ENCODE measurements at regions not wholly inside any gene's neighbourhood (a gene's known extent, or its start where the extent isn't known, plus 50 kb on each side); places are given as distances from the start of the nearest gene placed in this dataset.
A peak's percentile ranks its signal among the peaks of the same experiment; 100 is the strongest.

DNA sequence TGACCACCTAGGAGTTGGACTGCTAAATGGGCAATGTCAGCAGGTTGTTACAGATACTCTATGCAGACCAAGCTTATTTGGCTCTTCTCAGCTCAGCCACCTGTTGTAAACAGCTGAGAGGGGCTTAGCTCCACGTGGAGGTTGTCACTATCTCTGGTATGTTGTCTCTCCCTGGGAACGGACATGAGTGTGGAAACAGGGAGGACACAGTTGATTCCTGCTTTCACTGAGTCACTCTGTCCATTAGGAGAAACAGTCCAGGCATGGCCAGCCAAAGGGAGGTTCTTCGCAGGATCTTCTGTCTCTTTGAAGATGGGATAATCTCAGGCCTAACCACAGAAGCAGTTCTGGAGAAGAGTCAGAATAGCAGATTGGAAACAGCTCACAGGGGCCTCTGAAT lies 121.2 kb downstream of the PALM2AKAP2 start:
- no peak overlapping the region for H3K27ac Mint-ChIP-seq
- CTCF ChIA-PET = interaction anchor here (1.0 kb wide), 1 partner anchor 283 kb away, joined by 4 read pairs; no protein-coding TSS in a partner anchor
- no peak for ATAC-seq

DNA sequence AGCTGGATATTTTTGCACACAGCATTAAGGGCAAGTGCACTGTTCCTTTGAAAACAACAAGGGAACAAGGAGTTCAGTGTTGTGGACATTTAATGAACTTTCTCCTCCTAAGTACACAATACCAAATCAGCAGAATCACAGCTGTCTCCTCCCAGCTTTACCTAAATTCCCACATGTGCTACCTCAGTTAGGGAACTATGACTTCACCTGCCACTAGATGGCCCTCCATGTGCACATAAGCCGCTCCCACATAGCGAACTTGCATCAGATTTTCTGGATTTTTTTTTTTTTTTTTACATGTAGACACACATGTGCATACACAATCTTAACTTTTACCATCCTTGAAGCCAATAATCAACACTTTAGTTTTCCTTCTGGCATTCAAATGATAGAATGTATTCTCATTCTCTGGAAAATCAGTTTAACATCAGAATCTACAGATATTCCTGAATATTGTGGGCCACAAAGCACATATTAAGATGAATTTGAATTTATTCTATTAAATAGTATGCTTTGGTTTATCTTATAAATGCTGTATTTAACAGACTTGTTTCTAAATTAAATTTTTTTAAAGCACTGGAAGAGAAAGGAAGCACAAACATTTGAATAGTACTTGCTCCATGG lies 123.6 kb downstream of the PALM2AKAP2 start:
- no peaks in the 10 kb centered on the region for H3K27me3 Mint-ChIP-seq (ENCODE audit: low read depth)
- DNase-seq (ENCODE audit: low spot score) (peak; percentile 59), ATAC-seq (peak; percentile 87)
- TF ChIP-seq GABPB1 (CRISPR knock-in tag; IDR thresholded peaks at IDR 0.05) (peak; percentile 95), TEAD1 (CRISPR knock-in tag; IDR thresholded peaks at IDR 0.05) (no peak)
- TF ChIP-seq, protein P1, sequence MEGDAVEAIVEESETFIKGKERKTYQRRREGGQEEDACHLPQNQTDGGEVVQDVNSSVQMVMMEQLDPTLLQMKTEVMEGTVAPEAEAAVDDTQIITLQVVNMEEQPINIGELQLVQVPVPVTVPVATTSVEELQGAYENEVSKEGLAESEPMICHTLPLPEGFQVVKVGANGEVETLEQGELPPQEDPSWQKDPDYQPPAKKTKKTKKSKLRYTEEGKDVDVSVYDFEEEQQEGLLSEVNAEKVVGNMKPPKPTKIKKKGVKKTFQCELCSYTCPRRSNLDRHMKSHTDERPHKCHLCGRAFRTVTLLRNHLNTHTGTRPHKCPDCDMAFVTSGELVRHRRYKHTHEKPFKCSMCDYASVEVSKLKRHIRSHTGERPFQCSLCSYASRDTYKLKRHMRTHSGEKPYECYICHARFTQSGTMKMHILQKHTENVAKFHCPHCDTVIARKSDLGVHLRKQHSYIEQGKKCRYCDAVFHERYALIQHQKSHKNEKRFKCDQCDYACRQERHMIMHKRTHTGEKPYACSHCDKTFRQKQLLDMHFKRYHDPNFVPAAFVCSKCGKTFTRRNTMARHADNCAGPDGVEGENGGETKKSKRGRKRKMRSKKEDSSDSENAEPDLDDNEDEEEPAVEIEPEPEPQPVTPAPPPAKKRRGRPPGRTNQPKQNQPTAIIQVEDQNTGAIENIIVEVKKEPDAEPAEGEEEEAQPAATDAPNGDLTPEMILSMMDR (IDR thresholded peaks at IDR 0.05) = peak; percentile 62
- POLR2A ChIA-PET = interaction anchor here (0.7 kb wide), 3 partner anchors 72 to 337 kb away, joined by 3 to 4 read pairs (median 4); no protein-coding TSS in a partner anchor
- H3K36me3 Mint-ChIP-seq = no peaks in the 10 kb centered on the region
- no peaks in the 10 kb centered on the region for H3K9me3 Mint-ChIP-seq
- no peak overlapping the region for H3K4me3 Mint-ChIP-seq
- no peak overlapping the region for H3K27ac Mint-ChIP-seq
- CTCF ChIA-PET = interaction anchor here (0.5 to 2.5 kb wide), 52 partner anchors 9 to 785 kb away, joined by 3 to 27 read pairs (median 4); no protein-coding TSS in a partner anchor
- peaks cover 12% of the 10 kb centered on the region for H3K4me1 Mint-ChIP-seq

More for the DNA sequence above, 121.2 kb downstream of the PALM2AKAP2 start:
- POLR2A ChIA-PET = no interaction called here
- H3K4me3 Mint-ChIP-seq = no peak overlapping the region
- H3K9me3 Mint-ChIP-seq = no peaks in the 10 kb centered on the region
- no peaks in the 10 kb centered on the region for H3K36me3 Mint-ChIP-seq
- no peaks in the 10 kb centered on the region for H3K4me1 Mint-ChIP-seq
- no peak for DNase-seq (ENCODE audit: low spot score)
- TF ChIP-seq, protein P2, sequence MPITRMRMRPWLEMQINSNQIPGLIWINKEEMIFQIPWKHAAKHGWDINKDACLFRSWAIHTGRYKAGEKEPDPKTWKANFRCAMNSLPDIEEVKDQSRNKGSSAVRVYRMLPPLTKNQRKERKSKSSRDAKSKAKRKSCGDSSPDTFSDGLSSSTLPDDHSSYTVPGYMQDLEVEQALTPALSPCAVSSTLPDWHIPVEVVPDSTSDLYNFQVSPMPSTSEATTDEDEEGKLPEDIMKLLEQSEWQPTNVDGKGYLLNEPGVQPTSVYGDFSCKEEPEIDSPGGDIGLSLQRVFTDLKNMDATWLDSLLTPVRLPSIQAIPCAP (CRISPR knock-in tag; IDR thresholded peaks at IDR 0.05) = no peak
- TF ChIP-seq, protein P3, sequence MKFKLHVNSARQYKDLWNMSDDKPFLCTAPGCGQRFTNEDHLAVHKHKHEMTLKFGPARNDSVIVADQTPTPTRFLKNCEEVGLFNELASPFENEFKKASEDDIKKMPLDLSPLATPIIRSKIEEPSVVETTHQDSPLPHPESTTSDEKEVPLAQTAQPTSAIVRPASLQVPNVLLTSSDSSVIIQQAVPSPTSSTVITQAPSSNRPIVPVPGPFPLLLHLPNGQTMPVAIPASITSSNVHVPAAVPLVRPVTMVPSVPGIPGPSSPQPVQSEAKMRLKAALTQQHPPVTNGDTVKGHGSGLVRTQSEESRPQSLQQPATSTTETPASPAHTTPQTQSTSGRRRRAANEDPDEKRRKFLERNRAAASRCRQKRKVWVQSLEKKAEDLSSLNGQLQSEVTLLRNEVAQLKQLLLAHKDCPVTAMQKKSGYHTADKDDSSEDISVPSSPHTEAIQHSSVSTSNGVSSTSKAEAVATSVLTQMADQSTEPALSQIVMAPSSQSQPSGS (CRISPR knock-in tag; IDR thresholded peaks at IDR 0.05; ENCODE audit: borderline replicate concordance, low read depth) = no peak
- no peak for TF ChIP-seq ESRRA (CRISPR knock-in tag; IDR thresholded peaks at IDR 0.05; ENCODE audit: borderline replicate concordance)
- TF ChIP-seq, protein P1 (IDR thresholded peaks at IDR 0.05) = no peak
- no peak for TF ChIP-seq KAT7 (CRISPR knock-in tag; IDR thresholded peaks at IDR 0.05; ENCODE audit: borderline replicate concordance)
- TF ChIP-seq ETV6 (CRISPR knock-in tag; IDR thresholded peaks at IDR 0.05) = no peak
- TF ChIP-seq, protein P4, sequence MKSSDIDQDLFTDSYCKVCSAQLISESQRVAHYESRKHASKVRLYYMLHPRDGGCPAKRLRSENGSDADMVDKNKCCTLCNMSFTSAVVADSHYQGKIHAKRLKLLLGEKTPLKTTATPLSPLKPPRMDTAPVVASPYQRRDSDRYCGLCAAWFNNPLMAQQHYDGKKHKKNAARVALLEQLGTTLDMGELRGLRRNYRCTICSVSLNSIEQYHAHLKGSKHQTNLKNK (CRISPR knock-in tag; IDR thresholded peaks at IDR 0.05) = no peak
- no peak for TF ChIP-seq RORB (CRISPR knock-in tag; IDR thresholded peaks at IDR 0.05)
- TF ChIP-seq ZNF423 (CRISPR knock-in tag; IDR thresholded peaks at IDR 0.05) = no peak
- TF ChIP-seq, protein P5, sequence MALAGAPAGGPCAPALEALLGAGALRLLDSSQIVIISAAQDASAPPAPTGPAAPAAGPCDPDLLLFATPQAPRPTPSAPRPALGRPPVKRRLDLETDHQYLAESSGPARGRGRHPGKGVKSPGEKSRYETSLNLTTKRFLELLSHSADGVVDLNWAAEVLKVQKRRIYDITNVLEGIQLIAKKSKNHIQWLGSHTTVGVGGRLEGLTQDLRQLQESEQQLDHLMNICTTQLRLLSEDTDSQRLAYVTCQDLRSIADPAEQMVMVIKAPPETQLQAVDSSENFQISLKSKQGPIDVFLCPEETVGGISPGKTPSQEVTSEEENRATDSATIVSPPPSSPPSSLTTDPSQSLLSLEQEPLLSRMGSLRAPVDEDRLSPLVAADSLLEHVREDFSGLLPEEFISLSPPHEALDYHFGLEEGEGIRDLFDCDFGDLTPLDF (CRISPR knock-in tag; IDR thresholded peaks at IDR 0.05) = no peak
- TF ChIP-seq ZBTB21 (CRISPR knock-in tag; IDR thresholded peaks at IDR 0.05; ENCODE audit: borderline replicate concordance) = no peak
- TF ChIP-seq, protein P6, sequence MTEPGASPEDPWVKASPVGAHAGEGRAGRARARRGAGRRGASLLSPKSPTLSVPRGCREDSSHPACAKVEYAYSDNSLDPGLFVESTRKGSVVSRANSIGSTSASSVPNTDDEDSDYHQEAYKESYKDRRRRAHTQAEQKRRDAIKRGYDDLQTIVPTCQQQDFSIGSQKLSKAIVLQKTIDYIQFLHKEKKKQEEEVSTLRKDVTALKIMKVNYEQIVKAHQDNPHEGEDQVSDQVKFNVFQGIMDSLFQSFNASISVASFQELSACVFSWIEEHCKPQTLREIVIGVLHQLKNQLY (CRISPR knock-in tag; IDR thresholded peaks at IDR 0.05) = no peak
- TF ChIP-seq ZNF396 (CRISPR knock-in tag; IDR thresholded peaks at IDR 0.05; ENCODE audit: borderline replicate concordance) = no peak
- TF ChIP-seq FOXJ3 (CRISPR knock-in tag; IDR thresholded peaks at IDR 0.05; ENCODE audit: borderline replicate concordance) = no peak
- TF ChIP-seq PRRX2 (CRISPR knock-in tag; IDR thresholded peaks at IDR 0.05) = no peak
- H3K27me3 Mint-ChIP-seq (ENCODE audit: low read depth) = no peaks in the 10 kb centered on the region

All from WTC11 (cell line).